ENCODE measurements at regions not wholly inside any gene's neighbourhood (a gene's known extent, or its start where the extent isn't known, plus 50 kb on each side); places are given as distances from the start of the nearest gene placed in this dataset.
"Not testable (repeated sequence)": the region's sequence is repeated elsewhere in the genome, so short reads cannot be mapped to it uniquely, and the experiment has no call there.

- not testable (repeated sequence) for DNase-seq (ENCODE audit: low spot score)
Measured at GRCh38 chr2:35441575-35441974, 914.0 kb upstream of the CRIM1 start.

- DNase-seq (ENCODE audit: low spot score) = not testable (repeated sequence)
Measured at GRCh38 chr2:35440308-35440707, 915.3 kb upstream of the CRIM1 start.

GRCh38 chr2:35436893-35437292 lies 918.7 kb upstream of the CRIM1 start:
- not testable (repeated sequence) for DNase-seq (ENCODE audit: low spot score)

- DNase-seq (ENCODE audit: low spot score) = peak; percentile 45
Measured at GRCh38 chr2:35428548-35428947, 927.0 kb upstream of the CRIM1 start.

GRCh38 chr2:35421485-35421884 lies 934.1 kb upstream of the CRIM1 start:
- DNase-seq (ENCODE audit: low spot score) = no peak

- DNase-seq (ENCODE audit: low spot score) = no peak
Measured at GRCh38 chr2:35417293-35417692, 938.3 kb upstream of the CRIM1 start.

- no peak for DNase-seq (ENCODE audit: low spot score)
Measured at GRCh38 chr2:35416391-35417140, 939.0 kb upstream of the CRIM1 start.

GRCh38 chr2:35415942-35416341 lies 939.6 kb upstream of the CRIM1 start:
- DNase-seq (ENCODE audit: low spot score) = no peak

- no peak for DNase-seq (ENCODE audit: low spot score)
Measured at GRCh38 chr2:35415282-35415681, 940.3 kb upstream of the CRIM1 start.

- DNase-seq (ENCODE audit: low spot score) = peak; percentile 62
Measured at GRCh38 chr2:35410431-35411061, 945.0 kb upstream of the CRIM1 start.

GRCh38 chr2:35409762-35410161 lies 945.8 kb upstream of the CRIM1 start:
- no peak for DNase-seq (ENCODE audit: low spot score)

- no peak for DNase-seq (ENCODE audit: low spot score)
Measured at GRCh38 chr2:35408320-35408719, 947.3 kb upstream of the CRIM1 start.

GRCh38 chr2:35391736-35392442 lies 963.7 kb upstream of the CRIM1 start:
- DNase-seq (ENCODE audit: low spot score) = no peak

- DNase-seq (ENCODE audit: low spot score) = no peak
Measured at GRCh38 chr2:35378791-35379190, 976.8 kb upstream of the CRIM1 start.

GRCh38 chr2:35374845-35375244 lies 980.7 kb upstream of the CRIM1 start:
- no peak for DNase-seq (ENCODE audit: low spot score)

- DNase-seq (ENCODE audit: low spot score) = peak; percentile 2
Measured at GRCh38 chr2:35365859-35366258, 989.7 kb upstream of the CRIM1 start.

GRCh38 chr2:35356332-35356731 lies 999.2 kb upstream of the CRIM1 start:
- no peak for DNase-seq (ENCODE audit: low spot score)

- DNase-seq (ENCODE audit: low spot score) = no peak
Measured at GRCh38 chr2:35355056-35355455, 1000.5 kb upstream of the CRIM1 start.

- DNase-seq (ENCODE audit: low spot score) = no peak
Measured at GRCh38 chr2:35347561-35347960, 1008.0 kb upstream of the CRIM1 start.

- no peak for DNase-seq (ENCODE audit: low spot score)
Measured at GRCh38 chr2:35343135-35343534, 1012.4 kb upstream of the CRIM1 start.

- no peak for DNase-seq (ENCODE audit: low spot score)
Measured at GRCh38 chr2:35339211-35339610, 1016.4 kb upstream of the CRIM1 start.

GRCh38 chr2:35337922-35338321 lies 1017.7 kb upstream of the CRIM1 start:
- no peak for DNase-seq (ENCODE audit: low spot score)

- no peak for DNase-seq (ENCODE audit: low spot score)
Measured at GRCh38 chr2:35314049-35314448, 1041.5 kb upstream of the CRIM1 start.
